Ishikawa (cell line): ENCODE measurements at regions not wholly inside any gene's neighbourhood (a gene's known extent, or its start where the extent isn't known, plus 50 kb on each side); places are given as distances from the start of the nearest gene placed in this dataset.

Experiments used
- CEBPB ChIP-seq: IDR thresholded peaks from 2 replicates; pipeline ENCODE4 v1.6.1; 2012
- CREB1 ChIP-seq: IDR thresholded peaks from 2 replicates; pipeline ENCODE4 v1.6.1; 2012; ENCODE audit warnings: low read depth
- EGR1 ChIP-seq: IDR thresholded peaks from 2 replicates; pipeline ENCODE4 v1.6.1; 2012
- EP300 ChIP-seq: IDR thresholded peaks from 2 replicates; pipeline ENCODE4 v1.6.1; 2012; ENCODE audit warnings: borderline replicate concordance
- FOXM1 ChIP-seq: IDR thresholded peaks from 2 replicates; pipeline ENCODE4 v1.6.1; 2012; ENCODE audit warnings: low read depth, borderline replicate concordance
- MAX ChIP-seq: IDR thresholded peaks from 2 replicates; pipeline ENCODE4 v1.6.1; 2012
- NFIC ChIP-seq: IDR thresholded peaks from 2 replicates; pipeline ENCODE4 v1.6.1; 2012
- RAD21 ChIP-seq: IDR thresholded peaks from 2 replicates; pipeline ENCODE4 v1.6.1; 2012; ENCODE audit warnings: low read depth
- REST ChIP-seq: IDR thresholded peaks from 2 replicates; pipeline ENCODE4 v1.6.1; 2012; ENCODE audit warnings: low read depth, mild to moderate bottlenecking
- TAF1 ChIP-seq: IDR thresholded peaks from 2 replicates; pipeline ENCODE4 v1.6.1; 2012; ENCODE audit warnings: low read depth, mild to moderate bottlenecking
- TCF12 ChIP-seq: IDR thresholded peaks from 2 replicates; pipeline ENCODE4 v1.6.1; 2012; ENCODE audit warnings: low read depth
- TEAD4 ChIP-seq: IDR thresholded peaks from 2 replicates; pipeline ENCODE4 v1.6.1; 2012
- YY1 ChIP-seq: IDR thresholded peaks from 2 replicates; pipeline ENCODE4 v1.6.1; 2012; ENCODE audit warnings: low read depth
- ZBTB7A ChIP-seq: IDR thresholded peaks from 2 replicates; pipeline ENCODE4 v1.6.1; 2012; ENCODE audit warnings: low read depth
- TF ChIP-seq, protein P1 (sequence below): IDR thresholded peaks from 2 replicates; pipeline ENCODE4 v1.6.1; 2012

- TF ChIP-seq TAF1 (no peak), CREB1 (no peak), YY1 (no peak), EGR1 (no peak), RAD21 (no peak), TEAD4 (no peak), CEBPB (no peak), REST (no peak), TCF12 (no peak), MAX (no peak), EP300 (no peak), ZBTB7A (no peak)
- TF ChIP-seq, protein P1, sequence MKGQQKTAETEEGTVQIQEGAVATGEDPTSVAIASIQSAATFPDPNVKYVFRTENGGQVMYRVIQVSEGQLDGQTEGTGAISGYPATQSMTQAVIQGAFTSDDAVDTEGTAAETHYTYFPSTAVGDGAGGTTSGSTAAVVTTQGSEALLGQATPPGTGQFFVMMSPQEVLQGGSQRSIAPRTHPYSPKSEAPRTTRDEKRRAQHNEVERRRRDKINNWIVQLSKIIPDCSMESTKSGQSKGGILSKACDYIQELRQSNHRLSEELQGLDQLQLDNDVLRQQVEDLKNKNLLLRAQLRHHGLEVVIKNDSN = no peak
These were observed 213.0 kb downstream of the INSIG2 start for GRCh38 chr2:118301248-118301647.

- no peak for TF ChIP-seq TCF12
- TF ChIP-seq YY1 = no peak
- TF ChIP-seq EGR1 = no peak
- TF ChIP-seq FOXM1 = no peak
These were observed 212.6 kb downstream of the INSIG2 start for GRCh38 chr2:118300832-118301231.

DNA sequence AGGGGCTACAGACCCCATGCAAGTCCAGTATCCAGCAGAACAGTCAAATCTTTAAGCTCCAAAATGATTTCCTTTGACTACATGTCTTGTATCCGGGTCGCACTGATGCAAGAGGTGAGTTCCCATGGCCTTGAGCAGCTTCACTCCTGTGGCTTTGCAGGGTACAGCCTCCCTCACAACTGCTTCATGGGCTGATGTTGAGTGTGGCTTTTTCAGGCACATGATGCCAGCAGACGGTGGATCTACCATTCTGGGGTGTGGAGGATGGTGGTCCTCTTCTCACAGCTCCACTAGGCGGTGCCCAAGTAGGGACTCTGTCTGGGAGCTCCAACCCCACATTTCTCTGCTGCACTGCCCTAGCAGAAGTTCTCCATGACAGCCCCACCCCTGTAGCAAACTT, 208.4 kb downstream of the INSIG2 start:
- TF ChIP-seq EGR1 (no peak), TEAD4 (no peak), MAX (no peak), TCF12 (no peak), RAD21 (no peak), CREB1 (no peak), FOXM1 (no peak)
- TF ChIP-seq, protein P1 = no peak

DNA sequence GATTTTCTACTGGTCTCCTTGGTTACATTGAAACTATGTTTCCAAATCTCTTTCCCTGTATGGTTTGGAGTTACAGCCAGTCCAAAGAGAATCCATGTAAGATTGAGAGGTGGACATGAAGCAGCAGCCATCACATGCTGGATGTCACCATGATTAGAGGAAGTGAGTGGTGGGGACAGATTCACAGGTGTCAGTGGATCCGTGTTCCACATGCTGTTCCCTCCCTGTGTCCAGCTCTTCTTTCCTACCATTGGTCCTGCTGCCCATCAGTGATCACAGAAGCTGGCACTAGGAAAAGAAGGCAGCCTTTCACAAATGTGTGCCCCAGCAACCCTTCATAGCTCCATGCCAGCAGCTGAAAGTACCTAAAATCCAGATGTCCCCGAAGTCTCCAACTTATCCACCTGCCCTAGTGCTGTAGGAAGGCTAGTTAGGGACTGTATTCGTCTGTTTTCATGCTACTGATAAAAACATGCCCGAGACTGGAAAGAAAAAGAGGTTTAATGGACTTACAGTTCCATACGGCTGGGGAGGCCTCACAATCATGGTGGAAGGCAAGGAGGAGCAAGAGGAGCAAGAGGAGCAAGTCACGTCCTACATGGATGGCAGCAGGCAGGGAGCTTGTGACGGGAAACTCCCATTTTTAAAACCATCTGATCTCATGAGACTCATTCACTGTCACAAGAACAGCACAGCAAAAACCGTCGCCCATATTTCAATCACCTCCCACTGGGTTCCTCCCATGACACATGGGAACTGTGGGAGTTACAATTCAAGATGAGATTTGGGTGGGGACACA, 207.5 kb downstream of the INSIG2 start:
- TF ChIP-seq ZBTB7A = no peak
- TF ChIP-seq YY1 = no peak
- no peak for TF ChIP-seq EP300
- no peak for TF ChIP-seq EGR1
- TF ChIP-seq CREB1 = no peak
- no peak for TF ChIP-seq TEAD4
- no peak for TF ChIP-seq NFIC
- TF ChIP-seq CEBPB = no peak
- no peak for TF ChIP-seq MAX
- no peak for TF ChIP-seq TCF12
- TF ChIP-seq RAD21 = no peak
- TF ChIP-seq, protein P1 = no peak
- no peak for TF ChIP-seq FOXM1
- TF ChIP-seq TAF1 = no peak
- no peak for TF ChIP-seq REST

DNA sequence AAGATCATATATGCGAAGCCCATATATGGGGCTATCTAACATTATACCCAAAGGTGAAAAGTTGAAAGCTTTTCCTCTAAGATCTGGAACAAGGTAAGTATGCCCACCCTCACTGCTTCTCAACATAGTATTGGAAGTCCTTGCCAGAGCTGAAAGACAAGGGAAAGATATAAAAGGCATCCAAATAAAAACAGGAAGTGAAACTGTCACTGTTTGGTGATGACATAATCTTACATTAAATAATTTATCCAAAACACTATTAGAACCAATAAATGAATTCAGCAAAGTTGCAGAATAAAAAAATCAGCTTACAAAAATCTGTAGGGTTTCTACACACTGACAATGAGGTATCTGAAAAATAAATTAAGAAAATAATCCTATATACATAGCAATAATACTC, 205.8 kb downstream of the INSIG2 start:
- TF ChIP-seq TAF1 = no peak
- no peak for TF ChIP-seq CEBPB

- no peak for TF ChIP-seq RAD21
- TF ChIP-seq CEBPB = no peak
These were observed 204.7 kb downstream of the INSIG2 start for GRCh38 chr2:118292991-118293390.
